Prostate gland (tissue), 2 donors: ENCODE measurements at regions not wholly inside any gene's neighbourhood (a gene's known extent, or its start where the extent isn't known, plus 50 kb on each side); places are given as distances from the start of the nearest gene placed in this dataset.

ENCODE experiments used
- CTCF ChIP-seq, 4 experiments: fragments of 200-600 bp in 2 of 4; fragments of 450-650 bp in 2 of 4; sonication (generic) in 2 of 4; IDR thresholded peaks; 1 replicate in 3 of 4; 2 replicates in 1 of 4; pipeline ENCODE4 v1.5.1; 2016 to 2019; ENCODE audit warnings: antibody characterized with exemption in 4 of 4, mild to moderate bottlenecking in 2 of 4, moderate library complexity in 2 of 4
- POLR2A ChIP-seq: fragments of 450-650 bp; IDR thresholded peaks from one replicate; pipeline ENCODE4 v1.6.1; 2016; ENCODE audit warnings: antibody characterized with exemption, mild to moderate bottlenecking

GRCh38 chr2:14398641-14399040 lies 233.9 kb upstream of the LRATD1 start:
- TF ChIP-seq CTCF (IDR thresholded peaks at IDR 0.05) (no peak), POLR2A (no peak)
